Erythroblast (primary cell): ENCODE measurements at regions not wholly inside any gene's neighbourhood (a gene's known extent, or its start where the extent isn't known, plus 50 kb on each side); places are given as distances from the start of the nearest gene placed in this dataset.

Experiments
- GATA1 ChIP-seq: IDR thresholded peaks from 2 replicates; pipeline ENCODE4 v1.6.1; 2011; ENCODE audit warnings: low read depth, mild to moderate bottlenecking, control low read depth, low read length, moderate library complexity
- POLR2A ChIP-seq: IDR thresholded peaks from 2 replicates; pipeline ENCODE4 v1.6.1; 2011; ENCODE audit warnings: mild to moderate bottlenecking, low read length

GRCh38 chr20:7818477-7818876, 121.8 kb downstream of the HAO1 start:
- no peak for TF ChIP-seq POLR2A
- TF ChIP-seq GATA1: no peak
